ENCODE measurements at regions not wholly inside any gene's neighbourhood (a gene's known extent, or its start where the extent isn't known, plus 50 kb on each side); places are given as distances from the start of the nearest gene placed in this dataset.

DNA sequence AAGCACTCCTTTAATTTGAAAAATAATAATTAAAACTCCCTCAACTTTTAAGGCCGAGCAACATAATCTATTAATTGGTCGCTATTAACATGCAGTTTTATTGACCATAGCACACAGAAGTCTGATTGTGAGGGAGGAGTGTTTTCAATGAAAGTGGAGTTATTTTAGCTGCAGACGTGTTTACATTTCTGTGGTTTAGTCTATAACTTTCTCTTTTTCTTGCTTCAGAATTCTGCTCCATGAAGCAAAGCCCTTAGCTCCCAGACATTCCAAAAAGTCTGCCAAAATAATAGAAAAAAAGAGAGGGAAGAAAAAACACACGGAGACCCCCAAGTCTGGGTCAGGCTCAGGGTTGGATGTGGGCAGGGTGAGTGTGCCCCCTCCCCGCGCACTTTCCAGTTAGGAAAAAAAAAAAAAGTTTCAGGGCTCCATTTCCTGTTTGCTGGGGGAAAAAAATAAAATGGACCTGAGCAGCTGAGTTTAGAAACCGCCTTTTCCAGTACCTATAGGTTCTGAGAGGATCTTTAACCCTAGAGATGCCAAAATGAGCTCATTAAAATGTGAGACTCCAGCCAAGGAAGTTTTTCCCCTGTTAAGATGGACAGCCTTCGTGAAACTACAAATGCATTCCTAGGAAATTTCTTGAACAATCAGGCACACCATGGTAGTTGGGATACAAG lies 143.7 kb upstream of the ETS2 start:
- Histone ChIP-seq H3K4me2 (ENCODE audit: low read length) (no peak overlapping the region), H4K20me1 (ENCODE audit: low read length) (no peaks in the 10 kb centered on the region), H3K36me3 (ENCODE audit: low read depth, low read length) (no peaks in the 10 kb centered on the region), H3K4me1 (ENCODE audit: insufficient read depth, low read length) (no peaks in the 10 kb centered on the region), H2AFZ (ENCODE audit: low read length) (no peak overlapping the region), H3K9me3 (ENCODE audit: low read length) (no peaks in the 10 kb centered on the region), H3K27ac (ENCODE audit: low read length) (no peak overlapping the region), H3K9ac (ENCODE audit: low read length) (no peak overlapping the region), H3K27me3 (ENCODE audit: low read length) (peaks cover 59% of the 10 kb centered on the region), H3K9me2 (replicated peaks; ENCODE audit: low read length) (no peaks in the 10 kb centered on the region), H3K79me2 (ENCODE audit: low read length) (no peaks in the 10 kb centered on the region), H3K4me3 (ENCODE audit: low read length) (no peak overlapping the region), H3F3A (ENCODE audit: low read length, unreplicated experiment) (no peaks in the 10 kb centered on the region)
- ATAC-seq: no peak
- TF ChIP-seq, protein P1, sequence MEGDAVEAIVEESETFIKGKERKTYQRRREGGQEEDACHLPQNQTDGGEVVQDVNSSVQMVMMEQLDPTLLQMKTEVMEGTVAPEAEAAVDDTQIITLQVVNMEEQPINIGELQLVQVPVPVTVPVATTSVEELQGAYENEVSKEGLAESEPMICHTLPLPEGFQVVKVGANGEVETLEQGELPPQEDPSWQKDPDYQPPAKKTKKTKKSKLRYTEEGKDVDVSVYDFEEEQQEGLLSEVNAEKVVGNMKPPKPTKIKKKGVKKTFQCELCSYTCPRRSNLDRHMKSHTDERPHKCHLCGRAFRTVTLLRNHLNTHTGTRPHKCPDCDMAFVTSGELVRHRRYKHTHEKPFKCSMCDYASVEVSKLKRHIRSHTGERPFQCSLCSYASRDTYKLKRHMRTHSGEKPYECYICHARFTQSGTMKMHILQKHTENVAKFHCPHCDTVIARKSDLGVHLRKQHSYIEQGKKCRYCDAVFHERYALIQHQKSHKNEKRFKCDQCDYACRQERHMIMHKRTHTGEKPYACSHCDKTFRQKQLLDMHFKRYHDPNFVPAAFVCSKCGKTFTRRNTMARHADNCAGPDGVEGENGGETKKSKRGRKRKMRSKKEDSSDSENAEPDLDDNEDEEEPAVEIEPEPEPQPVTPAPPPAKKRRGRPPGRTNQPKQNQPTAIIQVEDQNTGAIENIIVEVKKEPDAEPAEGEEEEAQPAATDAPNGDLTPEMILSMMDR (conservative IDR thresholded peaks at IDR 0.05; ENCODE audit: low read depth, low read length): no peak
- TF ChIP-seq EZH2 (IDR thresholded peaks at IDR 0.05; ENCODE audit: low read length, unreplicated experiment) (no peak), EZH2phosphoT487 (IDR thresholded peaks at IDR 0.05; ENCODE audit: borderline replicate concordance, low read length) (no peak)
- intact Hi-C loops (cut with micrococcal nuclease): no loop called here
- no TSS peak for BruUV-seq (replicated peaks)
- POLR2A ChIA-PET (ENCODE audit: unreplicated experiment): no interaction called here
- DNase-seq: no peak
- CTCF ChIA-PET: no interaction called here

DNA sequence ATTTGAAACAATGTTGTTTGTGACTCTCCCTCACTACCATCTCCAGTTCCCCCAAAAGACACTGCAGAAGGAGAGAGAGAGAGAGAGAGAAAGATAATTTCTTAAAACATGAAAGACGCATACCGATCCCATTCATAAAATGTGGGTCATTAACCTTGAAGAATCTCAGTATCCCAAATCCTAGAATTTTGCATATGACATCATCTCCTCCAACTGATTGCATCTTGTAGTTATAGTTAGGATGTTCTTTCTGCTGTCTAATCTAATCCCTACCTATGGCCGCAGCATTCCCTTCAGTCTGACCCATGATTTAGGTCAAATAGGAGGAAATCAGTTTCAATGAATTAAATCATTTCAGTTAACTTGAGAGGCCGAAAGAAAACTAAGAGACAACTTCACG lies 142.4 kb upstream of the ETS2 start:
- Histone ChIP-seq H3K4me2 (ENCODE audit: low read length) (no peak overlapping the region), H3F3A (ENCODE audit: low read length, unreplicated experiment) (no peaks in the 10 kb centered on the region), H3K4me3 (ENCODE audit: low read length) (no peak overlapping the region), H3K4me1 (ENCODE audit: insufficient read depth, low read length) (no peaks in the 10 kb centered on the region), H4K20me1 (ENCODE audit: low read length) (no peaks in the 10 kb centered on the region), H3K79me2 (ENCODE audit: low read length) (no peaks in the 10 kb centered on the region), H3K9me3 (ENCODE audit: low read length) (no peaks in the 10 kb centered on the region), H3K9me2 (replicated peaks; ENCODE audit: low read length) (no peaks in the 10 kb centered on the region), H3K27ac (ENCODE audit: low read length) (no peak overlapping the region), H3K27me3 (ENCODE audit: low read length) (peaks cover 59% of the 10 kb centered on the region), H3K36me3 (ENCODE audit: low read depth, low read length) (no peaks in the 10 kb centered on the region), H2AFZ (ENCODE audit: low read length) (no peak overlapping the region), H3K9ac (ENCODE audit: low read length) (no peak overlapping the region)
- ATAC-seq: no peak
- POLR2A ChIA-PET (ENCODE audit: unreplicated experiment): no interaction called here
- intact Hi-C loops (cut with micrococcal nuclease): no loop called here
- BruUV-seq (replicated peaks): no TSS peak
- TF ChIP-seq EZH2 (IDR thresholded peaks at IDR 0.05; ENCODE audit: low read length, unreplicated experiment) (no peak), EZH2phosphoT487 (IDR thresholded peaks at IDR 0.05; ENCODE audit: borderline replicate concordance, low read length) (no peak)
- TF ChIP-seq, protein P1 (conservative IDR thresholded peaks at IDR 0.05; ENCODE audit: low read depth, low read length): no peak
- DNase-seq: no peak
- CTCF ChIA-PET: no interaction called here

DNA sequence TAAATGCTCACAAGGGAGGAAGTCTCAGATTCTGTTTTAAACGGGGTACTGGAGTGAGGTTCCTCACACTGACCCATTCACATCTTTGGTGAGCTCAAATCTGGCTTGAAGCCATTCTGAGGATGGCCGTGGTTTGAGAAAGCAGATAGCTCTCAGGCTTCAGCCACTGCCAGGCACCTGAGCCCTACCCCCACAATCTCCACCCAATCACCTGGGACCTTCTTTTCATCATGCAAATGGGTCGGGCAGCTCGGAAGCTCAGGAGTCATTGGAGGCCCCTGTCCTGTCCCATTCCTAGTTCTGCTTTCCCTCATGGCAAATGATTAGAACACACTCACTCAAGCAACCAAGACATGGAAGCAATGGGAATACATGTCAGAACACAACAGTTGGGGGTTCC lies 141.4 kb upstream of the ETS2 start:
- CTCF ChIA-PET: no interaction called here
- H3K9me3 ChIP-seq (ENCODE audit: low read length): no peaks in the 10 kb centered on the region
- DNase-seq (no peak), ATAC-seq (no peak)
- no TSS peak for BruUV-seq (replicated peaks)
- no peaks in the 10 kb centered on the region for H3K79me2 ChIP-seq (ENCODE audit: low read length)
- TF ChIP-seq, protein P1 (conservative IDR thresholded peaks at IDR 0.05; ENCODE audit: low read depth, low read length): no peak
- no peak for TF ChIP-seq EZH2 (IDR thresholded peaks at IDR 0.05; ENCODE audit: low read length, unreplicated experiment)
- TF ChIP-seq EZH2phosphoT487 (IDR thresholded peaks at IDR 0.05; ENCODE audit: borderline replicate concordance, low read length): no peak
- H3K9me2 ChIP-seq (replicated peaks; ENCODE audit: low read length): no peaks in the 10 kb centered on the region
- POLR2A ChIA-PET (ENCODE audit: unreplicated experiment): interaction anchor here (0.7 kb wide), 1 partner anchor 227 kb away, joined by 3 read pairs; no protein-coding TSS in a partner anchor
- intact Hi-C loops (cut with micrococcal nuclease): no loop called here
- no peak overlapping the region for H2AFZ ChIP-seq (ENCODE audit: low read length)
- H3K4me3 ChIP-seq (ENCODE audit: low read length): no peak overlapping the region
- no peak overlapping the region for H3K4me2 ChIP-seq (ENCODE audit: low read length)
- no peaks in the 10 kb centered on the region for H3K36me3 ChIP-seq (ENCODE audit: low read depth, low read length)
- peaks cover 56% of the 10 kb centered on the region for H3K27me3 ChIP-seq (ENCODE audit: low read length)
- no peaks in the 10 kb centered on the region for H3F3A ChIP-seq (ENCODE audit: low read length, unreplicated experiment)
- no peak overlapping the region for H3K27ac ChIP-seq (ENCODE audit: low read length)
- H3K9ac ChIP-seq (ENCODE audit: low read length): no peak overlapping the region
- H4K20me1 ChIP-seq (ENCODE audit: low read length): no peaks in the 10 kb centered on the region
- no peaks in the 10 kb centered on the region for H3K4me1 ChIP-seq (ENCODE audit: insufficient read depth, low read length)
